K562 (cell line): ENCODE measurements at regions not wholly inside any gene's neighbourhood (a gene's known extent, or its start where the extent isn't known, plus 50 kb on each side); places are given as distances from the start of the nearest gene placed in this dataset.

Source experiments
- CEBPG ChIP-seq, 3 experiments: fragments of 200-800 bp in 1 of 3; sonication (Bioruptor generic) in 1 of 3; sonication (generic) in 1 of 3; formaldehyde crosslinking in 1 of 3; IDR thresholded peaks in 2 of 3; conservative IDR thresholded peaks in 1 of 3; 2 replicates each; pipeline versions ENCODE4 v1.6.1 to v1.8.0; 2016 to 2022; ENCODE audit warnings: missing compliant biosample characterization in 2 of 3, missing genetic modification characterization in 2 of 3, mild to moderate bottlenecking in 1 of 3, missing genetic modification reagents in 1 of 3
- GTF2E2 ChIP-seq: fragments of 200-800 bp; sonication (Bioruptor generic); IDR thresholded peaks from 2 replicates; pipeline ENCODE4 v1.6.1; 2016; ENCODE audit warnings: missing genetic modification characterization, missing compliant biosample characterization
- NR4A1 ChIP-seq, 2 experiments: fragments of 250-450 bp in 1 of 2; fragments of 450-650 bp in 1 of 2; sonication (Bioruptor Pico) in 1 of 2; IDR thresholded peaks; 2 replicates each; pipeline versions ENCODE4 v1.4.0 to v1.6.1; 2016 to 2020; ENCODE audit warnings: mild to moderate bottlenecking in 2 of 2, missing compliant biosample characterization in 1 of 2, missing genetic modification characterization in 1 of 2, moderate library complexity in 1 of 2
- PBX2 ChIP-seq, 2 experiments: IDR thresholded peaks in 1 of 2; conservative IDR thresholded peaks in 1 of 2; 2 replicates each; pipeline ENCODE4 v1.6.1; 2016; ENCODE audit warnings: low read depth in 2 of 2, mild to moderate bottlenecking in 1 of 2, missing compliant biosample characterization in 1 of 2, missing genetic modification characterization in 1 of 2, moderate library complexity in 1 of 2
- PTRF ChIP-seq: fragments of 450-650 bp; IDR thresholded peaks from 2 replicates; pipeline ENCODE4 v1.6.1; 2016; ENCODE audit warnings: mild to moderate bottlenecking, missing genetic modification characterization, missing compliant biosample characterization
- SP1 ChIP-seq: sonication (generic); formaldehyde crosslinking; IDR thresholded peaks from 2 replicates; pipeline ENCODE4 v1.8.1; 2022; ENCODE audit warnings: mild to moderate bottlenecking, missing genetic modification reagents
- ZC3H11A ChIP-seq: IDR thresholded peaks from 2 replicates; pipeline ENCODE4 v1.6.1; 2012; ENCODE audit warnings: low read depth, low read length, improper control_type of control experiment
- ZHX1 ChIP-seq: fragments of 150-350 bp; conservative IDR thresholded peaks from 2 replicates; pipeline ENCODE4 v1.6.1; 2014; ENCODE audit warnings: low read length
- ZNF436 ChIP-seq: fragments of 250-450, 450-650 bp; sonication (Bioruptor Pico); formaldehyde crosslinking; IDR thresholded peaks from 2 replicates; pipeline ENCODE4 v1.7.0; 2020; ENCODE audit warnings: mild to moderate bottlenecking

GRCh38 chr5:135135530-135136226 lies 101.7 kb upstream of the PITX1 start (continued):
- no peak for TF ChIP-seq PBX2 (CRISPR knock-in tag; IDR thresholded peaks at IDR 0.05; ENCODE audit: low read depth)
- 0 out of 2 replicates have a peak, but pooled peaks have one; percentile 21 for TF ChIP-seq PBX2 (tag; conservative IDR thresholded peaks at IDR 0.05; ENCODE audit: low read depth)
- no peak for TF ChIP-seq PTRF (tag)
- no peak for TF ChIP-seq NR4A1 (CRISPR knock-in tag; IDR thresholded peaks at IDR 0.05)
- no peak for TF ChIP-seq NR4A1 (tag; IDR thresholded peaks at IDR 0.05)
- TF ChIP-seq ZHX1, result no peak
- no peak for TF ChIP-seq ZNF436
- no peak for TF ChIP-seq GTF2E2
- TF ChIP-seq ZC3H11A, result no peak
- peak; percentile 98 for TF ChIP-seq CEBPG (CRISPR knock-in tag; IDR thresholded peaks at IDR 0.05)
- TF ChIP-seq CEBPG (tag; conservative IDR thresholded peaks at IDR 0.05 in 1 of 2, IDR thresholded peaks at IDR 0.05 in 1 of 2), result peak; percentile 63 to 90
- TF ChIP-seq SP1 (CRISPR knock-in tag), result no peak
